ENCODE measurements at regions not wholly inside any gene's neighbourhood (a gene's known extent, or its start where the extent isn't known, plus 50 kb on each side); places are given as distances from the start of the nearest gene placed in this dataset.
A peak's percentile ranks its signal among the peaks of the same experiment; 100 is the strongest.
"Not testable (repeated sequence)": the region's sequence is repeated elsewhere in the genome, so short reads cannot be mapped to it uniquely, and the experiment has no call there.

- DNase-seq (ENCODE audit: low spot score): no peak
These were observed 83.2 kb upstream of the MAP3K1 start for GRCh38 chr5:56732121-56732520.

GRCh38 chr5:56731473-56731872 lies 83.9 kb upstream of the MAP3K1 start:
- DNase-seq (ENCODE audit: low spot score): not testable (repeated sequence)

- DNase-seq (ENCODE audit: low spot score): no peak
These were observed 85.9 kb upstream of the MAP3K1 start for GRCh38 chr5:56729488-56729887.

GRCh38 chr5:56725711-56726411 lies 89.5 kb upstream of the MAP3K1 start:
- DNase-seq (ENCODE audit: low spot score): no peak

GRCh38 chr5:56724857-56725256 lies 90.5 kb upstream of the MAP3K1 start:
- not testable (repeated sequence) for DNase-seq (ENCODE audit: low spot score)

GRCh38 chr5:56722317-56722716 lies 93.0 kb upstream of the MAP3K1 start:
- no peak for DNase-seq (ENCODE audit: low spot score)

GRCh38 chr5:56717253-56717987 lies 97.9 kb upstream of the MAP3K1 start:
- DNase-seq (ENCODE audit: low spot score): no peak

- no peak for DNase-seq (ENCODE audit: low spot score)
These were observed 99.4 kb upstream of the MAP3K1 start for GRCh38 chr5:56715986-56716385.

GRCh38 chr5:56712895-56713591 lies 102.3 kb upstream of the MAP3K1 start:
- DNase-seq (ENCODE audit: low spot score): no peak

- DNase-seq (ENCODE audit: low spot score): peak; percentile 40
These were observed 104.3 kb upstream of the MAP3K1 start for GRCh38 chr5:56710826-56711590.

- no peak for DNase-seq (ENCODE audit: low spot score)
These were observed 108.8 kb upstream of the MAP3K1 start for GRCh38 chr5:56706504-56706903.

- DNase-seq (ENCODE audit: low spot score): no peak
These were observed 110.1 kb upstream of the MAP3K1 start for GRCh38 chr5:56705217-56705616.

GRCh38 chr5:56703952-56704351 lies 111.4 kb upstream of the MAP3K1 start:
- DNase-seq (ENCODE audit: low spot score): no peak

GRCh38 chr5:56700711-56701110 lies 114.6 kb upstream of the MAP3K1 start:
- DNase-seq (ENCODE audit: low spot score): no peak

GRCh38 chr5:56699538-56699937 lies 115.8 kb upstream of the MAP3K1 start:
- no peak for DNase-seq (ENCODE audit: low spot score)

GRCh38 chr5:56698463-56699381 lies 116.6 kb upstream of the MAP3K1 start:
- DNase-seq (ENCODE audit: low spot score): no peak

- DNase-seq (ENCODE audit: low spot score): no peak
These were observed 118.4 kb upstream of the MAP3K1 start for GRCh38 chr5:56696900-56697299.

- DNase-seq (ENCODE audit: low spot score): no peak
These were observed 122.1 kb upstream of the MAP3K1 start for GRCh38 chr5:56693220-56693579.

- DNase-seq (ENCODE audit: low spot score): no peak
These were observed 122.8 kb upstream of the MAP3K1 start for GRCh38 chr5:56692359-56693219.

- no peak for DNase-seq (ENCODE audit: low spot score)
These were observed 126.9 kb upstream of the MAP3K1 start for GRCh38 chr5:56688402-56688801.

Data from kidney tubule cell (primary cell).